HTR-8/SVneo (cell line): ENCODE measurements at regions not wholly inside any gene's neighbourhood (a gene's known extent, or its start where the extent isn't known, plus 50 kb on each side); places are given as distances from the start of the nearest gene placed in this dataset.

Experiments
- DNase-seq: peaks from one replicate; pipeline ENCODE4 v3.0.0; 2011; ENCODE audit warnings: low spot score, mixed read lengths; ENCODE audit not compliant: insufficient read length
- FAIRE-seq: peaks from 2 replicates; lab custom pipeline; 2011; peaks lifted over from hg19 to GRCh38; lab: Jason Lieb, UNC

DNA sequence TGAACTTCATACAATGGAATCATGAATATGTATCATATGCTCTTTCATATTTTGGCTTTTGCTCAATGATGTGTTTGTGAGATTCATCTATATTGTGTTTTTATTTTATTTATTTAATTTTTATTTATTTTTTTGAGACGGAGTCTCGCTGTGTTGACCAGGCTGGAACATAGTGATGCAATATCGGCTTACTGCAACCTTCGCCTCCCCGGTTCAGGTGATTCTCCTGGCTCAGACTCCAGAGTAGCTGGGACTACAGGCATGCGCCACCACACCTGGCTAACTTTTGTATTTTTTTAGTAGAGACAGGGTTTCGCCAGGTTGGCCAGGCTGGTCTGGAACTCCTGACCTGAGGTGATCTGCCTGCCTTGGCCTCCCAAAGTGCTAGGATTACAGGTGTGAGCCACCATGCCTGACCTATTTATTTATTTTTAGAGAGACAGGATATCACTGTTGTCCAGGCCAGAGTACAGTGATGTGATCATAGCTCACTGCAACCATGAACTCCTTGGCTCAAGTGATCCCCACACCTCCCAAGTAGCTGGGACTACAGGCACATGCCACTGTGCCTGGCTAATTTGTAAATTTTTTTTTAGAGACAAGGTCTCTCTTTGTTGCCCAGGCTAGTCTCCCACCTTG, 74.5 kb downstream of the TET3 start:
- FAIRE-seq (no peak), DNase-seq (no peak)

GRCh38 chr2:74063486-74063885, 78.8 kb downstream of the TET3 start:
- FAIRE-seq (peak; percentile 64), DNase-seq (no peak)

DNA sequence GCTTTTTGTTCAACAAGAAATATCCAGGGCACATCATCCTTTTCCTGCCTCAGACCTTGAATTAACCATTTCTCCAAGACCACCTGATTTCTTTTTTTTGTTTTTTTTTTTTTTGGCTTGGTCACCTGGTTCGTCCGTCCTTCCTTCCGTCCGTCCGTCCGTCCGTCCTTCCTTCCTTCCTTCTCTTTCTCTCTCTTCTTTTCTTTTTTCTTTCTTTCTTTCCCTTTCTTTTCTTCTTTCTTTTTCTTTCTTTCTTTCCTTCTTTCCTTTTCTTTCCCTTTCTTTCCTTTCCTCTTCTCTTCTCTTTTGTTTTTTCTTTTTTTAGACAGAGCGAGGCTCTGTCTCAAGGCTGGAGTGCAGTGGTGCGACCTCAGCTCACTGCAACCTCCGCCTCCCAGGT, 80.7 kb downstream of the TET3 start:
- no peak for FAIRE-seq

GRCh38 chr2:74066491-74067203, 81.1 kb downstream of the BOLA3 start:
- no peak for DNase-seq
- FAIRE-seq, result no peak

More for the DNA sequence above, 80.7 kb downstream of the TET3 start:
- no peak for DNase-seq

DNA sequence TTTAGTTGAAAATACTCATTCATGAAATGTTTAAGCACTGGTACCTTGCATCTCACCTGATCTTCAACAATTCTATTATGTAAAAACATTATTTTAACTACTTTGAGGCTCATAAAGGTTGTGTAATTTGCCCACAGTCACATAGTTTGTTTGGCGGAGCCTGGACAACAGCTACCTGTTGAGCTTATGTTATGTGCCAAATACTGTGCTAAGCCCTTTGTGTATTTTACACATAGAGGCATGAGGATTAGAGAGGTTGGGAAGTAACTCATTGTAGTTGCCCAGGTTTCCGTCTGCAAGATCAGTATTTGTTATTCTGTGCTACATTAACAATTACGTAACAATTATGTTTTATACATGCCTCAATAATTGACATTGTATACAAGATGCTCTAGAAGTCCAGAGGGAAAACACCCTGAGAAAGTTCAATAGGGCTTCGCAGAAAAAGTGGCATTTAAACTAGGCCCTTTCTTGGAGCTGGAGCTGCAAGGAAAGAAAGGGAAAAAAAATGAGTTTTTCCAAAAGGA, 80.4 kb downstream of the BOLA3 start:
- FAIRE-seq, result no peak
- no peak for DNase-seq

DNA sequence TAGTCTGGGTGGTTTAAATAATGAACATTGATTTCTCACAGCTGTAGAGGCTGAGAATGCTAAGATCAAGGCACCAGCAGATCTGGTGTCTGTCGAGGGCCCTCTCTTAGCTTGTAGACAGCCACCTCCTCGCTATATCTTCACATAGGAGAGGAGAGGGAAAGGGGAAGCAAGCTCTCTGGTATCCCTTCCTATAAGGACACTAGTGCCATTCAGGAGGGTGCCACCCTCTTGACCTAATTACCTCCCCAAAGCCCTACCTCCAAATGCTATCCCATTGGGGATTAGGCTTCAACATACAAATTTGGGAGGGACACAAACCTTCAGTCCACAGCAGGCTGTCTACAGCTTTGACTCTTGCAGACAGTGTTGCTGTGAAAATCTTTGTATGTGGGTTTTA, 76.7 kb downstream of the BOLA3 start:
- no peak for DNase-seq
- FAIRE-seq, result no peak

DNA sequence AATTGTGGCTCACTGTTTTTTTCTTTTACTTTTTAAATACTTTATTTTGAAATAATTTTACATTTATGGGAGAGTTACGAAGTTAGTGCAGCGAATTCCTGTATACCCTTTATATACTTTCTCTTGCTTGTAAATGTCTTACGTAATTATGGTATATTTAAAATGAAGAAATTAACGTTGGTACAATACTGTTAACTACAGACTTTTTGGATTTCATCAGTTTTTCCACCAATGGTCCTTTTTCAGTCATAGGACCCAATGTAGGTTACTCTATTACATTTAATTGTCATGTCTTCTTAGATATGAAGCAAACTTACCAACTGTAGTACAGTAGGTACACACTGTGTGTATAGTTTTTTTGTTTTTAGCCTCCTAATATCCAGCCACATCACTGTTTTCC, 76.3 kb downstream of the BOLA3 start:
- DNase-seq (no peak), FAIRE-seq (no peak)

DNA sequence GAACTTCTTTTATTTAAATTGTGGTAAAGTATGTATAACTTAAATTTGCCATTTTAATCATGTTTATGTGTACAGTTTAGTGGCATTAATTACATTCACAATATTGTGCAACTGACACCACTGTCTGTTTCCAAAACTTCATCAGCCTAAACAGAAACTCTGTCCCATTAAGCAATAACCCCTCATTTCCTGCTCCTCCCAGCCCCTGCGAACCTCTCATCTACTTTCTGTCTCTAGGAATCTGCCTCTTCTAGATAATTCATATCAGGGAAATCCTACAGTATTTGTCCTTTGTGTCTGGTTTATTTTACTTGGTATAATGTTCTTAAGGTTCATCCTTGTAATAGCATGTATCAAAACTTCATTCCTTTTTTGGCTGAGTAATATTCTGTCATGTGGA, 75.1 kb downstream of the BOLA3 start:
- DNase-seq (no peak), FAIRE-seq (no peak)

GRCh38 chr2:74074487-74074886, 73.2 kb downstream of the BOLA3 start:
- no peak for FAIRE-seq
- DNase-seq, result no peak

DNA sequence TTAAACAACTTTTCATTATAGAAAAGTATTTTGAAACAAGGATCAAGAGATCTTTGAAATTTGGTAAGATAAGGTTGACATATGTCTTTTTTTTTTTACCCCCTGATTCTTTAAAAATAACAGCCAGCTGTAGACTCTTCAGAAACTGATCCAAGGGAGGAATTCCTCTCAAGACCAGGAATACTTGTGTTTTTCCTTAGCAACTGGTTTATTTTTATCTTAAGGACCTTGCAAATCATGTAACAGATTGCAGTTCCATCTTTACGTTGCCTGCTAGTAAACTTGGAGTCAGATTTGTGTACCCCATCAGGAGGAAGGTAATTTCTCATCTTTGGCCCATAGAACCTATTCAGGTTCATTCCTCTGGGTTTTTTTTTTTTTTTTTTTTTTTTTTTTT, 71.6 kb downstream of the BOLA3 start:
- no peak for FAIRE-seq
- DNase-seq, result no peak

GRCh38 chr2:74077636-74078035, 70.1 kb downstream of the BOLA3 start:
- no peak for FAIRE-seq
- DNase-seq, result no peak

DNA sequence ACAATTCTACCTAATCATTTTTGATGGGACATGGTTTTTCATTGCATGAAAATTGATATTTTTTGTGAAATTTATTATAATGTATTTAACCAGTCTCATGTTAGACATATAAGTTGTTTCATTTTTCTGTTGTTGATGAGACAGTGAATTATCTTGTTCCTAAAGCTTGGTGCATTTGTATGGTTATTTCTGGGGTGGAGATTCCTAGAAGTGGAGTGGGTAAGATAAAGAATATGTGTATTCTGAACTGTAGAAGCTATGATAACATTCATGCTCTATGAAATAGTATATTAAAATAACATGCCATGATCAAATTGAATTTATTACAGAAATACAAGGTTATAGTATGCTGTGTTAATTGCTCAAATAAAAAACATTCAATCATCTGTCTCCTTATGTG, 69.2 kb downstream of the BOLA3 start:
- DNase-seq, result no peak
- FAIRE-seq, result no peak

- FAIRE-seq (no peak), DNase-seq (no peak)
These were observed 68.0 kb downstream of the BOLA3 start for GRCh38 chr2:74079522-74080341.

- no peak for DNase-seq
- FAIRE-seq, result no peak
These were observed 67.4 kb downstream of the BOLA3 start for GRCh38 chr2:74080346-74080745.

DNA sequence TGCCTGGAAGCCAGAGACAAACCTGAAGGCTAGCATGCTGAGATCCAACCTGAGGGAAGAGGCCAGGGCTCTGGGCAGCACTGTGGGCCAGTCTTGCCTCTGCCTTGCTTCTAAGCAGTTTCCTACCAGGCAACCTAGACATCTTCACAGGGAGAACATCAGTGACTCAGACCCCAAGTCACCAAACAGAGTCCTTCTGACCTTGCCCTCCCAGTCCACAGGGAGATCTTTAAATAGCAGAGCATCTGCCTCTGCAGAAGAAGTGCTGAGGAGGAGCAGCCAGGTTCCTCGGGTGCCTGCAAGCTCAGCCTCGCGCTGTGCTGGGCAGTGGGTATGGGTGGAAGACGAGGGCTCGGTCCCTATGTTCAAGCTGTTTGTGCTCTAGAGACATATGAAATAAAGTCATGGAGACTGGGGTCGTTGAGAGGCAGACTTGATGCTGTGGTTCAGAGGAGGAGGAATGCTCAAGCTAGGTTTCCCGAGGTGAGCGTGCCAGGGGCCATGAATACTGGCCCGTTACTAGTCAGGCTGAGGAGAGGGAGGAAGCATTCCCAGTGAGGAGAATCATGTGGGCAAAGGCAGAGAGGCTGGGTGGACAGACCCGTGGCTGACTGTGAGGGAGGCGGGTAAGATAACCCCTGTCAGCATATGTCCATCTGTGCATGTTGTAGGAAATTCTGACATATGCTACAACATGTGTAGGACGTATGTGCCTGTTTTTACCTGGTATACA, 66.5 kb downstream of the BOLA3 start:
- FAIRE-seq (no peak), DNase-seq (no peak)

- DNase-seq, result no peak
- FAIRE-seq, result no peak
These were observed 66.0 kb downstream of the BOLA3 start for GRCh38 chr2:74081763-74082110.

- no peak for FAIRE-seq
- no peak for DNase-seq
These were observed 64.0 kb downstream of the BOLA3 start for GRCh38 chr2:74083750-74084149.
